Cardiac fibroblast (primary cell): ENCODE measurements at regions not wholly inside any gene's neighbourhood (a gene's known extent, or its start where the extent isn't known, plus 50 kb on each side); places are given as distances from the start of the nearest gene placed in this dataset.

Experiments
- DNase-seq, 2 donors: peaks; one replicate each; pipeline versions ENCODE4 v3.0.0 to v3.0.0-alpha.2; 2010; ENCODE audit warnings: low read depth in 2 of 2
- H3K4me3 ChIP-seq, 2 donors: replicated peaks in 1 of 2; 1 replicate in 1 of 2; 2 replicates in 1 of 2; pipeline ENCODE4 v1.5.1; 2011; ENCODE audit warnings: low read depth in 2 of 2, low read length in 2 of 2, mild to moderate bottlenecking in 2 of 2, moderate library complexity in 1 of 2
- CTCF ChIP-seq: IDR thresholded peaks from one replicate; pipeline ENCODE4 v1.5.1; 2011; ENCODE audit warnings: low read depth, mild to moderate bottlenecking, low read length, inconsistent platforms

GRCh38 chr16:82323171-82323570 lies 153.1 kb upstream of the MPHOSPH6 start:
- DNase-seq, result no peak
- TF ChIP-seq CTCF, result no peak
- no peak overlapping the region for H3K4me3 ChIP-seq

- H3K4me3 ChIP-seq, result no peak overlapping the region
- TF ChIP-seq CTCF, result no peak
- DNase-seq, result no peak
Observed at GRCh38 chr16:82322177-82322576, 152.2 kb upstream of the MPHOSPH6 start.

GRCh38 chr16:82319038-82319437 lies 149.0 kb upstream of the MPHOSPH6 start:
- no peak for DNase-seq
- no peak for TF ChIP-seq CTCF

DNA sequence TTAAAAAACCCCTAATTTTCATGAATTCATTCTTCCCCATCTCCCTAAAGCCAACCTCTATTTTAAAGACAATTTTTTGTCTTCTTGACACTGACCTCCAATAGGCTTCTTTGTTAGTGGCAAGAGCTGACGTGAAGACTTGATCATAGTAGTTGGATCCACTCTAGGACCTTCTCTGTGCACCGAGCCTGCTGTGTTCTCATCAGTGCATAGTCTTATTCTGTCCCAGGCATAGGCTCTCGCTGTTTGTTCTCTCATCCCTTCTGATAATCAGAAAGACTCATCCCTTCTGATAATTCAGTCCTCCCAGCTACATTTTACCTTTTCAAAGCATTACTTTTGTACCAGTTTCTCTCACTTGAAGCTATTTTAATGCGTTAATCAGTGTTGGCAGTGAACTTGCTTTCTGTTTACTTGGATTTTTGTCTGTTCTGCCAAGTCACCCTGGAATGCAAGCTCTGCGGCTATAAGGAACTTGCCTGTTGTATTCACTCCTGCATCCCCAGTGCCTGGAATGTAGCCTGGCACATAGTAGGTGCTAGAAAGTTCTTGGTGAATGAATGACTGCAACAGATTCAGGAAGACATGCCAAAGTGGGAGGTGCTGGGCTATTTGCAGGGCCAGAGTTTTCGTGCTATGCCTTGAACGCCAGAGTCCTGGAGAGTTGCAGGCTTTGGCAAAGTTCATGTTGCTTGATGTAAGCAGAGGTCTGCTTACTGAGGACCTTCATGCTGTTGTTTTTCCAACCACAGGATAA lies 147.6 kb upstream of the MPHOSPH6 start:
- no peak overlapping the region for H3K4me3 ChIP-seq
- no peak for DNase-seq
- no peak for TF ChIP-seq CTCF

More at GRCh38 chr16:82319038-82319437, 149.0 kb upstream of the MPHOSPH6 start:
- no peak overlapping the region for H3K4me3 ChIP-seq

DNA sequence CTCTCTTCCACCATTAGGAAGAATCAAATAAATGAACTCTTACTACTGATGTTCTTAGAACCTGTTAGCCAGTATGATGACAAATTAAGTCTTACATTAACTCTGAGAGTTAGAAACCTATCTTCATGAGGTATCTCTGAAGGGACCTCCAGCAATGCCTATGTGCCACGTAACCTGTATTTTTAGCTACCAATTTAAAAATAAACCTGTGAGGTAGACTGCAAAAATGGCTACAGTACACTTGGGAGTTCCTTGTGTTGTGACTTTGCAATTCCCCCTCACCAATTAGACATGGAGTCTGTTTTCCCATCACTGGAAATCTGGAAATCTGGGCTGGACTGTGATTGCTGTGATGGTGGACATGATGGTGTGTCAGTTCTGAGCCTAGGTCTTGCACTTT lies 143.7 kb upstream of the MPHOSPH6 start:
- DNase-seq, result no peak
- H3K4me3 ChIP-seq, result no peak overlapping the region
- no peak for TF ChIP-seq CTCF

DNA sequence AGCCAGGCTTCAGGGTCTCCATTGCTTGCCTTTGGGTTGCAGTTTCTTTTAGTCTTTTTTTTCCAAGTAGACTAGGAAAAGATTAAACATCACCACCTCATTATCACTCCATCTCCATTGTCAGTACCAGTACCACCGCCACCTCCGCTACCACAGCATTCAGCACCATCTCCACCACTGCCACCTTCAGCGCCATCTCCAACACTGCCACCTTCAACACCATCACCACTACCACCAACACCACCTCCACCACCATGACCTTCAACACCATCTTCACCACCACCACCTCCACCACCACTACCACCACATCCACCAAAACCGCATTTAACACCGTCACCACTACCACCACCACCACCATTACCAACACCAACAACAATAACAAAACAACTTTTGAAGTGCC lies 141.5 kb upstream of the MPHOSPH6 start:
- no peak overlapping the region for H3K4me3 ChIP-seq
- no peak for TF ChIP-seq CTCF
- DNase-seq, result no peak
